HCT116 (cell line): ENCODE measurements at regions not wholly inside any gene's neighbourhood (a gene's known extent, or its start where the extent isn't known, plus 50 kb on each side); places are given as distances from the start of the nearest gene placed in this dataset.

Source experiments
- ATAC-seq: fragments of 200-7000 bp; cut with Tn5 transposase; 2 replicates; pipeline ENCODE4 v1.9.1; 2020; ENCODE audit warnings: mild to moderate bottlenecking, moderate library complexity
- BruUV-seq: library from RNA; stranded (reverse); fragments of 400-500 nt; replicated peaks from 2 replicates; lab custom pipeline; 2021; lab: Mats Ljungman, UMichigan
- CTCF ChIA-PET: fragments of 300-600 bp; sonication (Branson Sonifier 250); formaldehyde crosslinking; loops from one replicate; lab custom pipeline; 2021; ENCODE audit warnings: antibody characterized with exemption; lab: Charles Lee
- POLR2A ChIA-PET: fragments of 300-600, 350-600 bp; sonication (Branson Sonifier 250); formaldehyde crosslinking; loops from one replicate; lab custom pipeline; 2021; ENCODE audit warnings: antibody characterized with exemption; lab: Charles Lee
- RAD21 ChIA-PET, 2 experiments: fragments of 300-600 bp; sonication (Branson Sonifier 250); formaldehyde crosslinking; loops; one replicate each; lab custom pipeline; 2023; ENCODE audit warnings: low total read pairs in 2 of 2; ENCODE audit not compliant: uncharacterized antibody in 2 of 2, unreplicated experiment in 2 of 2, low non-redundant PET in 1 of 2; lab: Charles Lee
- DNase-seq: peaks from one replicate; pipeline ENCODE4 v3.0.0-alpha.2; 2010; ENCODE audit warnings: low read depth, low spot score
- H2AFZ ChIP-seq: fragments of 200-600 bp; shearing (Covaris generic), sonication (generic); 2 replicates; pipeline ENCODE4 v1.6.1; 2017; ENCODE audit warnings: low read depth, mixed run types, mixed read lengths, antibody characterized with exemption, low read length; ENCODE audit not compliant: poor library complexity, severe bottlenecking
- H3K27ac ChIP-seq: 2 replicates; pipeline ENCODE4 v1.5.1; 2012; ENCODE audit warnings: low read depth, low read length
- H3K27me3 ChIP-seq: fragments of 200-600 bp; sonication (generic); 2 replicates; pipeline ENCODE4 v1.6.1; 2016; ENCODE audit warnings: mixed run types, low read length, mixed read lengths; ENCODE audit not compliant: insufficient read depth
- H3K36me3 ChIP-seq, 2 experiments: fragments of 200-500 bp in 1 of 2; fragments of 200-600 bp in 1 of 2; sonication (Bioruptor generic) in 1 of 2; sonication (generic) in 1 of 2; 2 replicates each; pipeline versions ENCODE4 v1.5.1 to v1.6.1; 2014 to 2016; ENCODE audit warnings: low read length in 2 of 2, inconsistent platforms in 1 of 2, mixed read lengths in 1 of 2, mixed run types in 1 of 2; ENCODE audit not compliant: insufficient read depth in 2 of 2, control insufficient read depth in 1 of 2
- H3K4me1 ChIP-seq, 2 experiments: fragments of 200-600 bp in 1 of 2; sonication (generic) in 1 of 2; 2 replicates each; pipeline versions ENCODE4 v1.5.1 to v1.6.1; 2012 to 2017; ENCODE audit warnings: low read length in 2 of 2, inconsistent platforms in 1 of 2, mild to moderate bottlenecking in 1 of 2, mixed read lengths in 1 of 2, mixed run types in 1 of 2, moderate library complexity in 1 of 2; ENCODE audit not compliant: insufficient read depth in 2 of 2, control insufficient read depth in 1 of 2
- H3K4me2 ChIP-seq: fragments of 200-600 bp; sonication (generic); 2 replicates; pipeline ENCODE4 v1.6.1; 2017; ENCODE audit warnings: mixed run types, low read length, mixed read lengths
- H3K4me3 ChIP-seq, 2 experiments: fragments of 200-600 bp in 1 of 2; sonication (generic) in 1 of 2; replicated peaks in 1 of 2; 2 replicates each; pipeline ENCODE4 v1.5.1; 2011 to 2016; ENCODE audit warnings: low read length in 2 of 2, control low read depth in 1 of 2, low read depth in 1 of 2, mild to moderate bottlenecking in 1 of 2, mixed read lengths in 1 of 2, mixed run types in 1 of 2
- H3K79me2 ChIP-seq: fragments of 200-600 bp; sonication (generic); 2 replicates; pipeline ENCODE4 v1.6.1; 2017; ENCODE audit warnings: mild to moderate bottlenecking, mixed run types, low read length, moderate library complexity, mixed read lengths; ENCODE audit not compliant: insufficient read depth
- H3K9ac ChIP-seq: fragments of 200-600 bp; sonication (generic); 2 replicates; pipeline ENCODE4 v1.6.1; 2016; ENCODE audit warnings: low read length, mixed read lengths
- H3K9me2 ChIP-seq: fragments of 200-600 bp; sonication (generic), shearing (Covaris generic); 2 replicates; pipeline ENCODE4 v1.6.1; 2017; ENCODE audit warnings: mixed run types, mild to moderate bottlenecking, moderate library complexity; ENCODE audit not compliant: insufficient read depth
- H3K9me3 ChIP-seq, 2 experiments: fragments of 200-500 bp in 1 of 2; fragments of 200-600 bp in 1 of 2; sonication (Bioruptor generic) in 1 of 2; sonication (generic) in 1 of 2; 2 replicates each; pipeline ENCODE4 v1.6.1; 2014 to 2017; ENCODE audit warnings: low read length in 2 of 2, mixed read lengths in 2 of 2, inconsistent platforms in 1 of 2, low read depth in 1 of 2, mild to moderate bottlenecking in 1 of 2, mixed run types in 1 of 2, moderate library complexity in 1 of 2; ENCODE audit not compliant: control insufficient read depth in 1 of 2, insufficient read depth in 1 of 2
- H4K20me1 ChIP-seq: fragments of 200-600 bp; sonication (generic), shearing (Covaris generic); 2 replicates; pipeline ENCODE4 v1.6.1; 2017; ENCODE audit warnings: mixed run types, mild to moderate bottlenecking, moderate library complexity; ENCODE audit not compliant: insufficient read depth
- EGR1 ChIP-seq: IDR thresholded peaks from 2 replicates; pipeline ENCODE4 v1.6.1; 2012; ENCODE audit warnings: low read depth
- ELF1 ChIP-seq: IDR thresholded peaks from 2 replicates; pipeline ENCODE4 v1.6.1; 2012; ENCODE audit warnings: low read depth, borderline replicate concordance
- EZH2 ChIP-seq: fragments of 200-600 bp; sonication (generic); IDR thresholded peaks from 2 replicates; pipeline ENCODE4 v1.6.1; 2017; ENCODE audit warnings: antibody characterized with exemption, mixed run types
- FOSL1 ChIP-seq: IDR thresholded peaks from 2 replicates; pipeline ENCODE4 v1.6.1; 2012; ENCODE audit warnings: low read depth
- JUND ChIP-seq: IDR thresholded peaks from 2 replicates; pipeline ENCODE4 v1.6.1; 2012
- POLR2A ChIP-seq: IDR thresholded peaks from 2 replicates; pipeline ENCODE4 v1.7.0; 2011; ENCODE audit warnings: borderline replicate concordance; ENCODE audit not compliant: insufficient read depth, insufficient read length; ENCODE audit errors: extremely low read depth
- RAD21 ChIP-seq: IDR thresholded peaks from 2 replicates; pipeline ENCODE4 v1.6.1; 2012; ENCODE audit warnings: low read depth, mild to moderate bottlenecking
- SIN3A ChIP-seq: IDR thresholded peaks from 2 replicates; pipeline ENCODE4 v1.6.1; 2012; ENCODE audit warnings: low read depth
- TCF7L2 ChIP-seq: IDR thresholded peaks from 2 replicates; pipeline ENCODE4 v1.7.0; 2011; ENCODE audit warnings: borderline replicate concordance, inconsistent platforms; ENCODE audit not compliant: insufficient read depth, insufficient read length; ENCODE audit errors: extremely low read depth
- intact Hi-C: fragments of 100-400 bp; cut with micrococcal nuclease; formaldehyde crosslinking; loops from 2 replicates; pipeline ENCODE4 v1.10.0; 2022
- TF ChIP-seq, protein P1 (sequence below), 3 experiments: fragments of 200-600 bp in 1 of 3; sonication (generic) in 1 of 3; IDR thresholded peaks in 2 of 3; conservative IDR thresholded peaks in 1 of 3; 2 replicates each; pipeline ENCODE4 v1.5.1; 2012 to 2017; ENCODE audit warnings: low read depth in 2 of 3, low read length in 2 of 3, antibody characterized with exemption in 1 of 3, borderline replicate concordance in 1 of 3, control low read depth in 1 of 3, mild to moderate bottlenecking in 1 of 3, mixed read lengths in 1 of 3, mixed run types in 1 of 3, moderate library complexity in 1 of 3; ENCODE audit not compliant: insufficient read depth in 1 of 3

GRCh38 chr14:62029569-62029924 is 267.3 kb downstream of the SNAPC1 start:
- DNase-seq (no peak), ATAC-seq (no peak)
- Histone ChIP-seq H3K9ac (no peak overlapping the region), H4K20me1 (no peaks in the 10 kb centered on the region), H3K9me2 (no peaks in the 10 kb centered on the region), H3K27ac (no peak overlapping the region), H3K79me2 (no peaks in the 10 kb centered on the region), H3K4me2 (no peak overlapping the region), H3K36me3 (no peaks in the 10 kb centered on the region), H2AFZ (no peak overlapping the region), H3K9me3 (no peaks in the 10 kb centered on the region), H3K4me1 (no peaks in the 10 kb centered on the region), H3K27me3 (peaks cover 28% of the 10 kb centered on the region), H3K4me3 (no peak overlapping the region)
- ChIA-PET RAD21 (no interaction called here), CTCF (no interaction called here), POLR2A (no interaction called here)
- BruUV-seq: no TSS peak
- intact Hi-C loops: no loop called here
- TF ChIP-seq, protein P1, sequence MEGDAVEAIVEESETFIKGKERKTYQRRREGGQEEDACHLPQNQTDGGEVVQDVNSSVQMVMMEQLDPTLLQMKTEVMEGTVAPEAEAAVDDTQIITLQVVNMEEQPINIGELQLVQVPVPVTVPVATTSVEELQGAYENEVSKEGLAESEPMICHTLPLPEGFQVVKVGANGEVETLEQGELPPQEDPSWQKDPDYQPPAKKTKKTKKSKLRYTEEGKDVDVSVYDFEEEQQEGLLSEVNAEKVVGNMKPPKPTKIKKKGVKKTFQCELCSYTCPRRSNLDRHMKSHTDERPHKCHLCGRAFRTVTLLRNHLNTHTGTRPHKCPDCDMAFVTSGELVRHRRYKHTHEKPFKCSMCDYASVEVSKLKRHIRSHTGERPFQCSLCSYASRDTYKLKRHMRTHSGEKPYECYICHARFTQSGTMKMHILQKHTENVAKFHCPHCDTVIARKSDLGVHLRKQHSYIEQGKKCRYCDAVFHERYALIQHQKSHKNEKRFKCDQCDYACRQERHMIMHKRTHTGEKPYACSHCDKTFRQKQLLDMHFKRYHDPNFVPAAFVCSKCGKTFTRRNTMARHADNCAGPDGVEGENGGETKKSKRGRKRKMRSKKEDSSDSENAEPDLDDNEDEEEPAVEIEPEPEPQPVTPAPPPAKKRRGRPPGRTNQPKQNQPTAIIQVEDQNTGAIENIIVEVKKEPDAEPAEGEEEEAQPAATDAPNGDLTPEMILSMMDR (IDR thresholded peaks at IDR 0.05 in 2 of 3, conservative IDR thresholded peaks at IDR 0.05 in 1 of 3; ENCODE audit: borderline replicate concordance in 1 of 3, insufficient read depth in 1 of 3, low read depth in 2 of 3, low read length in 2 of 3): no peak
- no peak for TF ChIP-seq SIN3A
- TF ChIP-seq RAD21: no peak

GRCh38 chr14:62030387-62030786 is 268.2 kb downstream of the SNAPC1 start:
- no peak overlapping the region for H3K4me3 ChIP-seq
- peaks cover 28% of the 10 kb centered on the region for H3K27me3 ChIP-seq
- intact Hi-C loops: no loop called here
- no peaks in the 10 kb centered on the region for H3K4me1 ChIP-seq
- DNase-seq (no peak), ATAC-seq (no peak)
- no peaks in the 10 kb centered on the region for H3K79me2 ChIP-seq
- no peak overlapping the region for H2AFZ ChIP-seq
- RAD21 ChIA-PET: no interaction called here
- no peaks in the 10 kb centered on the region for H3K36me3 ChIP-seq
- POLR2A ChIA-PET: no interaction called here
- H3K9ac ChIP-seq: no peak overlapping the region
- no peaks in the 10 kb centered on the region for H3K9me3 ChIP-seq
- H3K4me2 ChIP-seq: no peak overlapping the region
- H3K9me2 ChIP-seq: no peaks in the 10 kb centered on the region
- BruUV-seq: no TSS peak
- no peaks in the 10 kb centered on the region for H4K20me1 ChIP-seq
- CTCF ChIA-PET: no interaction called here
- TF ChIP-seq EZH2 (no peak), RAD21 (no peak), EGR1 (no peak), JUND (no peak), POLR2A (no peak), TCF7L2 (no peak), FOSL1 (no peak), ELF1 (no peak)
- TF ChIP-seq, protein P1 (IDR thresholded peaks at IDR 0.05 in 2 of 3, conservative IDR thresholded peaks at IDR 0.05 in 1 of 3; ENCODE audit: borderline replicate concordance in 1 of 3, insufficient read depth in 1 of 3, low read depth in 2 of 3, low read length in 2 of 3): no peak
- H3K27ac ChIP-seq: no peak overlapping the region
